ENCODE measurements at regions not wholly inside any gene's neighbourhood (a gene's known extent, or its start where the extent isn't known, plus 50 kb on each side); places are given as distances from the start of the nearest gene placed in this dataset.

- TF ChIP-seq CTCF (IDR thresholded peaks at IDR 0.05; ENCODE audit: low read depth, low read length, poor library complexity, severe bottlenecking) (no peak), EZH2phosphoT487 (IDR thresholded peaks at IDR 0.05; ENCODE audit: borderline replicate concordance, low read length) (no peak)
Observed at GRCh38 chr6:71585472-71585871, 296.9 kb downstream of the OGFRL1 start.

Measured in DOHH2 (cell line).